PC-3 (cell line): ENCODE measurements at regions not wholly inside any gene's neighbourhood (a gene's known extent, or its start where the extent isn't known, plus 50 kb on each side); places are given as distances from the start of the nearest gene placed in this dataset.

Source experiments
- EZH2 ChIP-seq: fragments of 300-600 bp; sonication (generic); IDR thresholded peaks from one replicate; pipeline ENCODE4 v1.6.1; 2017; ENCODE audit warnings: antibody characterized with exemption, mild to moderate bottlenecking, low read length; ENCODE audit not compliant: unreplicated experiment
- TF ChIP-seq, protein P1 (sequence below): fragments of 300-600 bp; sonication (generic); conservative IDR thresholded peaks from 2 replicates; pipeline ENCODE4 v1.5.1; 2017; ENCODE audit warnings: antibody characterized with exemption, low read depth, mild to moderate bottlenecking, low read length

DNA sequence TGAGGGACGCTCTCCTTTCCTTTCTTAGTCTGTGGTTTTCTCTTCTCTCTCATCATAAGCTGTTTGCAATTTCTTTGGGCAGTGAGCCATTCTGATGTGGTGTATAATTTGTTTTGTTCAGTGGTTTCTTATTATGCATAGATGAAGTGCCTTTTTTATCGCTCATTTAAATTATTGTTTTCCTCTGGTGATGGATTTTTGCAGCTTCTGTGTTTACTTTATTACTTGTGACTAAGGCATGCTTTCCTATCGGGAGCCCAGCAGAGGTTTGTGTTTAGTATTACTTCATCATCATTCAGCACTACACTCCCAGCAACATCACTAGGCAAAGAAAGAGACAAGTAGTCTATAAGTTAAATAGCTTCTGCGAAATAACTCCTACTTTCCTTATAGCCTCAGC lies 586.6 kb upstream of the NOVA1 start:
- TF ChIP-seq, protein P1, sequence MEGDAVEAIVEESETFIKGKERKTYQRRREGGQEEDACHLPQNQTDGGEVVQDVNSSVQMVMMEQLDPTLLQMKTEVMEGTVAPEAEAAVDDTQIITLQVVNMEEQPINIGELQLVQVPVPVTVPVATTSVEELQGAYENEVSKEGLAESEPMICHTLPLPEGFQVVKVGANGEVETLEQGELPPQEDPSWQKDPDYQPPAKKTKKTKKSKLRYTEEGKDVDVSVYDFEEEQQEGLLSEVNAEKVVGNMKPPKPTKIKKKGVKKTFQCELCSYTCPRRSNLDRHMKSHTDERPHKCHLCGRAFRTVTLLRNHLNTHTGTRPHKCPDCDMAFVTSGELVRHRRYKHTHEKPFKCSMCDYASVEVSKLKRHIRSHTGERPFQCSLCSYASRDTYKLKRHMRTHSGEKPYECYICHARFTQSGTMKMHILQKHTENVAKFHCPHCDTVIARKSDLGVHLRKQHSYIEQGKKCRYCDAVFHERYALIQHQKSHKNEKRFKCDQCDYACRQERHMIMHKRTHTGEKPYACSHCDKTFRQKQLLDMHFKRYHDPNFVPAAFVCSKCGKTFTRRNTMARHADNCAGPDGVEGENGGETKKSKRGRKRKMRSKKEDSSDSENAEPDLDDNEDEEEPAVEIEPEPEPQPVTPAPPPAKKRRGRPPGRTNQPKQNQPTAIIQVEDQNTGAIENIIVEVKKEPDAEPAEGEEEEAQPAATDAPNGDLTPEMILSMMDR = no peak
- TF ChIP-seq EZH2 = no peak
